HEK293 (cell line): ENCODE measurements at regions not wholly inside any gene's neighbourhood (a gene's known extent, or its start where the extent isn't known, plus 50 kb on each side); places are given as distances from the start of the nearest gene placed in this dataset.

Source experiments
- CTCF ChIA-PET: fragments of 350-600 bp; formaldehyde crosslinking; extraction: SDS; loops from one replicate; lab custom pipeline; 2021; ENCODE audit warnings: antibody characterized with exemption; lab: Yijun Ruan, JAX
- POLR2A ChIA-PET: fragments of 300-600 bp; formaldehyde crosslinking; extraction: SDS; loops from one replicate; lab custom pipeline; 2020; ENCODE audit warnings: antibody characterized with exemption, inconsistent platforms; lab: Yijun Ruan, JAX
- H3K27ac ChIP-seq: fragments of 200-500 bp; sonication (Bioruptor generic); 2 replicates; pipeline ENCODE4 v1.5.1; 2014; ENCODE audit warnings: low read depth, low read length, control low read depth, inconsistent platforms; ENCODE audit errors: extremely low read depth
- H3K36me3 ChIP-seq, 2 experiments: fragments of 200-500 bp in 1 of 2; sonication (Bioruptor generic) in 1 of 2; 1 replicate in 1 of 2; 2 replicates in 1 of 2; pipeline ENCODE4 v1.5.1; 2014 to 2017; ENCODE audit warnings: inconsistent platforms in 2 of 2, low read length in 2 of 2; ENCODE audit not compliant: control insufficient read depth in 2 of 2, insufficient read depth in 1 of 2
- H3K4me1 ChIP-seq: fragments of 200-500 bp; sonication (Bioruptor generic); 2 replicates; pipeline ENCODE4 v1.5.1; 2014; ENCODE audit warnings: mild to moderate bottlenecking, low read length, inconsistent platforms; ENCODE audit not compliant: control insufficient read depth, insufficient read depth
- H3K4me3 ChIP-seq: 2 replicates; pipeline ENCODE4 v1.5.1; 2011; ENCODE audit warnings: low read depth, mild to moderate bottlenecking, control low read depth, low read length, moderate library complexity
- H3K9me3 ChIP-seq: fragments of 200-500 bp; sonication (Bioruptor generic); 2 replicates; pipeline ENCODE4 v1.5.1; 2014; ENCODE audit warnings: low read depth, low read length, inconsistent platforms; ENCODE audit not compliant: control insufficient read depth, insufficient read depth
- GLI2 ChIP-seq: fragments of 450-650 bp; formaldehyde crosslinking; IDR thresholded peaks from 2 replicates; pipeline ENCODE4; 2017; ENCODE audit warnings: missing biosample characterization, missing genetic modification characterization, low read depth, borderline replicate concordance
- IKZF3 ChIP-seq: fragments of 450-650 bp; IDR thresholded peaks from 2 replicates; pipeline ENCODE4 v1.5.0; 2018; ENCODE audit warnings: missing biosample characterization, mild to moderate bottlenecking, missing genetic modification characterization, moderate library complexity
- KLF1 ChIP-seq: fragments of 450-650 bp; formaldehyde crosslinking; IDR thresholded peaks from 2 replicates; pipeline ENCODE4 v1.5.1; 2016; ENCODE audit warnings: missing biosample characterization, missing genetic modification characterization
- WT1 ChIP-seq: fragments of 450-650 bp; formaldehyde crosslinking; IDR thresholded peaks from 2 replicates; pipeline ENCODE4 v1.5.1; 2016; ENCODE audit warnings: missing biosample characterization, missing genetic modification characterization
- ZFP41 ChIP-seq: fragments of 450-650 bp; formaldehyde crosslinking; IDR thresholded peaks from 2 replicates; pipeline ENCODE4 v1.5.1; 2016; ENCODE audit warnings: missing biosample characterization, missing genetic modification characterization, borderline replicate concordance
- ZFP69B ChIP-seq: fragments of 450-650 bp; formaldehyde crosslinking; IDR thresholded peaks from 2 replicates; pipeline ENCODE4 v1.5.1; 2016; ENCODE audit warnings: missing biosample characterization, missing genetic modification characterization
- ZNF10 ChIP-seq: fragments of 450-650 bp; formaldehyde crosslinking; IDR thresholded peaks from 2 replicates; pipeline ENCODE4 v1.5.1; 2017; ENCODE audit warnings: missing biosample characterization, missing genetic modification characterization
- ZNF112 ChIP-seq: fragments of 450-650 bp; formaldehyde crosslinking; IDR thresholded peaks from 2 replicates; pipeline ENCODE4 v1.5.0; 2017; ENCODE audit warnings: missing biosample characterization, missing genetic modification characterization
- ZNF132 ChIP-seq: fragments of 450-650 bp; formaldehyde crosslinking; IDR thresholded peaks from 2 replicates; pipeline ENCODE4 v1.5.1; 2017; ENCODE audit warnings: missing biosample characterization, missing genetic modification characterization, borderline replicate concordance
- ZNF138 ChIP-seq: fragments of 450-650 bp; formaldehyde crosslinking; IDR thresholded peaks from 2 replicates; pipeline ENCODE4 v1.5.1; 2016; ENCODE audit warnings: missing biosample characterization, missing genetic modification characterization, borderline replicate concordance
- ZNF169 ChIP-seq: fragments of 450-650 bp; formaldehyde crosslinking; IDR thresholded peaks from 2 replicates; pipeline ENCODE4 v1.5.1; 2016; ENCODE audit warnings: missing biosample characterization, missing genetic modification characterization
- ZNF175 ChIP-seq: fragments of 450-650 bp; formaldehyde crosslinking; IDR thresholded peaks from 2 replicates; pipeline ENCODE4 v1.5.1; 2016; ENCODE audit warnings: missing biosample characterization, missing genetic modification characterization
- ZNF19 ChIP-seq: fragments of 450-650 bp; formaldehyde crosslinking; IDR thresholded peaks from 2 replicates; pipeline ENCODE4; 2016; ENCODE audit warnings: missing biosample characterization, missing genetic modification characterization, low read depth
- ZNF394 ChIP-seq: fragments of 450-650 bp; formaldehyde crosslinking; IDR thresholded peaks from 2 replicates; pipeline ENCODE4 v1.5.1; 2016; ENCODE audit warnings: missing biosample characterization, missing genetic modification characterization, mild to moderate bottlenecking, moderate library complexity, borderline replicate concordance
- ZNF433 ChIP-seq: fragments of 450-650 bp; formaldehyde crosslinking; IDR thresholded peaks from 2 replicates; pipeline ENCODE4 v1.5.1; 2016; ENCODE audit warnings: missing biosample characterization, missing genetic modification characterization, low read depth
- ZNF501 ChIP-seq: fragments of 450-650 bp; formaldehyde crosslinking; IDR thresholded peaks from 2 replicates; pipeline ENCODE4 v1.5.1; 2016; ENCODE audit warnings: missing biosample characterization, missing genetic modification characterization
- ZNF530 ChIP-seq: fragments of 450-650 bp; formaldehyde crosslinking; IDR thresholded peaks from 2 replicates; pipeline ENCODE4 v1.5.1; 2016; ENCODE audit warnings: low read depth, missing biosample characterization, missing genetic modification characterization
- ZNF560 ChIP-seq: fragments of 450-650 bp; formaldehyde crosslinking; IDR thresholded peaks from 2 replicates; pipeline ENCODE4 v1.5.1; 2017; ENCODE audit warnings: missing biosample characterization, missing genetic modification characterization, borderline replicate concordance
- ZNF596 ChIP-seq: fragments of 450-650 bp; IDR thresholded peaks from 2 replicates; pipeline ENCODE4 v1.5.0; 2018; ENCODE audit warnings: missing biosample characterization, mild to moderate bottlenecking, missing genetic modification characterization, moderate library complexity
- ZNF776 ChIP-seq: fragments of 450-650 bp; formaldehyde crosslinking; IDR thresholded peaks from 2 replicates; pipeline ENCODE4 v1.5.0; 2017; ENCODE audit warnings: missing biosample characterization, missing genetic modification characterization, borderline replicate concordance
- ZNF785 ChIP-seq: fragments of 450-650 bp; formaldehyde crosslinking; IDR thresholded peaks from 2 replicates; pipeline ENCODE4 v1.5.1; 2016; ENCODE audit warnings: missing biosample characterization, missing genetic modification characterization
- ZNF792 ChIP-seq: fragments of 450-650 bp; formaldehyde crosslinking; IDR thresholded peaks from 2 replicates; pipeline ENCODE4 v1.5.1; 2016; ENCODE audit warnings: missing biosample characterization, missing genetic modification characterization
- ZNF837 ChIP-seq: fragments of 450-650 bp; formaldehyde crosslinking; IDR thresholded peaks from 2 replicates; pipeline ENCODE4 v1.5.1; 2016; ENCODE audit warnings: missing biosample characterization, missing genetic modification characterization
- TF ChIP-seq, protein P1 (sequence below): fragments of 450-650 bp; formaldehyde crosslinking; IDR thresholded peaks from 2 replicates; pipeline ENCODE4 v1.5.1; 2016; ENCODE audit warnings: missing biosample characterization, missing genetic modification characterization
- TF ChIP-seq, protein P2 (sequence below): fragments of 450-650 bp; formaldehyde crosslinking; IDR thresholded peaks from 2 replicates; pipeline ENCODE4 v1.5.1; 2016; ENCODE audit warnings: missing biosample characterization, missing genetic modification characterization
- TF ChIP-seq, protein P3 (sequence below): fragments of 450-650 bp; formaldehyde crosslinking; IDR thresholded peaks from 2 replicates; pipeline ENCODE4 v1.5.1; 2017; ENCODE audit warnings: missing biosample characterization, mild to moderate bottlenecking, missing genetic modification characterization, moderate library complexity
- TF ChIP-seq, protein P4 (sequence below): fragments of 450-650 bp; formaldehyde crosslinking; IDR thresholded peaks from 2 replicates; pipeline ENCODE4 v1.5.1; 2016; ENCODE audit warnings: missing biosample characterization, missing genetic modification characterization
- TF ChIP-seq, protein P5 (sequence below): fragments of 450-650 bp; IDR thresholded peaks from 2 replicates; pipeline ENCODE4 v1.5.1; 2018; ENCODE audit warnings: missing biosample characterization, mild to moderate bottlenecking, missing genetic modification characterization
- TF ChIP-seq, protein P6 (sequence below): fragments of 450-650 bp; formaldehyde crosslinking; IDR thresholded peaks from 2 replicates; pipeline ENCODE4 v1.5.1; 2016; ENCODE audit warnings: missing biosample characterization, missing genetic modification characterization

DNA sequence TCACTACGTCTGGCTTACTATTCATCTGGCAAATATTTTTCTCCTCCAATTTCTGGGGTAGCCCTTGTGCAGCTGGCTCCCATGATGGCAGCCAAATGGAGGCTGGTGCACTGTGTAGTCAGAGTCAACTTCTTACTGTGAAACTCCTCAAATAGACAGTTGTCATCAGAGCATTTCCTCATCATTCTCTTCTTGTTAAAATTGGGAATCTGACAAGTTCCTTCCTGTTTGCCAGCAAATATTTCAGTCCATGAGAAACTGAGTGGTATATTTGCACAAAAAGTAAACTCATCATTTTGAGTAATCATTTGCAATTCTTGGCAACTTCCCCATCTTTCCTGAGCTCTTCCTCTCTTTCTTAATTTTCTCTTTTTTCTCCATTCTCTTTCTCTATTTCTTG is 394.9 kb upstream of the RGS17 start (continued):
- TF ChIP-seq, protein P1, sequence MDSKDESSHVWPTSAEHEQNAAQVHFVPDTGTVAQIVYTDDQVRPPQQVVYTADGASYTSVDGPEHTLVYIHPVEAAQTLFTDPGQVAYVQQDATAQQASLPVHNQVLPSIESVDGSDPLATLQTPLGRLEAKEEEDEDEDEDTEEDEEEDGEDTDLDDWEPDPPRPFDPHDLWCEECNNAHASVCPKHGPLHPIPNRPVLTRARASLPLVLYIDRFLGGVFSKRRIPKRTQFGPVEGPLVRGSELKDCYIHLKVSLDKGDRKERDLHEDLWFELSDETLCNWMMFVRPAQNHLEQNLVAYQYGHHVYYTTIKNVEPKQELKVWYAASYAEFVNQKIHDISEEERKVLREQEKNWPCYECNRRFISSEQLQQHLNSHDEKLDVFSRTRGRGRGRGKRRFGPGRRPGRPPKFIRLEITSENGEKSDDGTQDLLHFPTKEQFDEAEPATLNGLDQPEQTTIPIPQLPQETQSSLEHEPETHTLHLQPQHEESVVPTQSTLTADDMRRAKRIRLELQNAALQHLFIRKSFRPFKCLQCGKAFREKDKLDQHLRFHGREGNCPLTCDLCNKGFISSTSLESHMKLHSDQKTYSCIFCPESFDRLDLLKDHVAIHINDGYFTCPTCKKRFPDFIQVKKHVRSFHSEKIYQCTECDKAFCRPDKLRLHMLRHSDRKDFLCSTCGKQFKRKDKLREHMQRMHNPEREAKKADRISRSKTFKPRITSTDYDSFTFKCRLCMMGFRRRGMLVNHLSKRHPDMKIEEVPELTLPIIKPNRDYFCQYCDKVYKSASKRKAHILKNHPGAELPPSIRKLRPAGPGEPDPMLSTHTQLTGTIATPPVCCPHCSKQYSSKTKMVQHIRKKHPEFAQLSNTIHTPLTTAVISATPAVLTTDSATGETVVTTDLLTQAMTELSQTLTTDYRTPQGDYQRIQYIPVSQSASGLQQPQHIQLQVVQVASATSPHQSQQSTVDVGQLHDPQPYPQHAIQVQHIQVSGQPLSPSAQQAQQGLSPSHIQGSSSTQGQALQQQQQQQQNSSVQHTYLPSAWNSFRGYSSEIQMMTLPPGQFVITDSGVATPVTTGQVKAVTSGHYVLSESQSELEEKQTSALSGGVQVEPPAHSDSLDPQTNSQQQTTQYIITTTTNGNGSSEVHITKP (tag by site-specific recombination), result no peak
- TF ChIP-seq ZNF792 (tag by site-specific recombination), result no peak
- TF ChIP-seq ZNF175 (tag by site-specific recombination), result no peak
- no peak for TF ChIP-seq WT1 (tag by site-specific recombination)
- TF ChIP-seq, protein P2, sequence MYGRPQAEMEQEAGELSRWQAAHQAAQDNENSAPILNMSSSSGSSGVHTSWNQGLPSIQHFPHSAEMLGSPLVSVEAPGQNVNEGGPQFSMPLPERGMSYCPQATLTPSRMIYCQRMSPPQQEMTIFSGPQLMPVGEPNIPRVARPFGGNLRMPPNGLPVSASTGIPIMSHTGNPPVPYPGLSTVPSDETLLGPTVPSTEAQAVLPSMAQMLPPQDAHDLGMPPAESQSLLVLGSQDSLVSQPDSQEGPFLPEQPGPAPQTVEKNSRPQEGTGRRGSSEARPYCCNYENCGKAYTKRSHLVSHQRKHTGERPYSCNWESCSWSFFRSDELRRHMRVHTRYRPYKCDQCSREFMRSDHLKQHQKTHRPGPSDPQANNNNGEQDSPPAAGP, result no peak
- no peak for TF ChIP-seq ZNF501 (tag by site-specific recombination)
- TF ChIP-seq, protein P3, sequence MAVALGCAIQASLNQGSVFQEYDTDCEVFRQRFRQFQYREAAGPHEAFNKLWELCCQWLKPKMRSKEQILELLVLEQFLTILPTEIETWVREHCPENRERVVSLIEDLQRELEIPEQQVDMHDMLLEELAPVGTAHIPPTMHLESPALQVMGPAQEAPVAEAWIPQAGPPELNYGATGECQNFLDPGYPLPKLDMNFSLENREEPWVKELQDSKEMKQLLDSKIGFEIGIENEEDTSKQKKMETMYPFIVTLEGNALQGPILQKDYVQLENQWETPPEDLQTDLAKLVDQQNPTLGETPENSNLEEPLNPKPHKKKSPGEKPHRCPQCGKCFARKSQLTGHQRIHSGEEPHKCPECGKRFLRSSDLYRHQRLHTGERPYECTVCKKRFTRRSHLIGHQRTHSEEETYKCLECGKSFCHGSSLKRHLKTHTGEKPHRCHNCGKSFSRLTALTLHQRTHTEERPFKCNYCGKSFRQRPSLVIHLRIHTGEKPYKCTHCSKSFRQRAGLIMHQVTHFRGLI (tag by site-specific recombination), result no peak
- TF ChIP-seq ZNF10 (tag by site-specific recombination), result no peak
- TF ChIP-seq ZNF433 (tag by site-specific recombination), result no peak
- no peak for TF ChIP-seq ZNF530
- no peak for TF ChIP-seq ZNF596 (tag by site-specific recombination)
- TF ChIP-seq, all 188 proteins: peak for 0

DNA sequence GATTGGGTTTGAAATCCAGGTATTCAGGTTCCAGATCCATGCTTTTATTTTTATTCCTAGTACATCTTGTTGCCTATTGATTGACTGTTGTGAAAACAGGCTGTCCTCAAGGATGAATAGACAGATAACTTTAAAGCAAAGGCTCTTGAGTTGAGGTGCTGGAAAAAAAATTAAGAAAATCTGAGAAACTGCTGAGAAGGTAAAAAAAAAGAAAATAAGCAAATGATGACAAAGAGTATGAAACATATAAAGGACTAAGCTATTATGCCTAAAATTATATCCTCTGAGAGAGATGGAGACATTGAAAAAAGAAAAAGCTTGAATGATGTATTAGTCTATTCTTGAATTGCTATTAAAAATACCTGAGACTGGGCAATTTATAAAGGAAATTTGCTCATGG is 392.3 kb upstream of the RGS17 start:
- no peaks in the 10 kb centered on the region for H3K9me3 ChIP-seq
- no peak overlapping the region for H3K27ac ChIP-seq
- H3K4me3 ChIP-seq, result no peak overlapping the region
- H3K4me1 ChIP-seq, result no peaks in the 10 kb centered on the region
- no peaks in the 10 kb centered on the region for H3K36me3 ChIP-seq
- CTCF ChIA-PET, result no interaction called here
- TF ChIP-seq ZNF138 (tag by site-specific recombination) (no peak), ZFP69B (tag by site-specific recombination) (no peak), ZNF169 (tag by site-specific recombination) (no peak), ZNF112 (tag by site-specific recombination) (no peak), ZNF776 (no peak), ZNF394 (tag by site-specific recombination) (no peak), IKZF3 (tag by site-specific recombination) (no peak), KLF1 (tag by site-specific recombination) (no peak), ZNF785 (tag by site-specific recombination) (no peak), GLI2 (no peak), ZFP41 (no peak), ZNF560 (tag by site-specific recombination) (no peak), ZNF132 (tag by site-specific recombination) (no peak), ZNF837 (tag by site-specific recombination) (no peak), ZNF19 (no peak)
- TF ChIP-seq, protein P4, sequence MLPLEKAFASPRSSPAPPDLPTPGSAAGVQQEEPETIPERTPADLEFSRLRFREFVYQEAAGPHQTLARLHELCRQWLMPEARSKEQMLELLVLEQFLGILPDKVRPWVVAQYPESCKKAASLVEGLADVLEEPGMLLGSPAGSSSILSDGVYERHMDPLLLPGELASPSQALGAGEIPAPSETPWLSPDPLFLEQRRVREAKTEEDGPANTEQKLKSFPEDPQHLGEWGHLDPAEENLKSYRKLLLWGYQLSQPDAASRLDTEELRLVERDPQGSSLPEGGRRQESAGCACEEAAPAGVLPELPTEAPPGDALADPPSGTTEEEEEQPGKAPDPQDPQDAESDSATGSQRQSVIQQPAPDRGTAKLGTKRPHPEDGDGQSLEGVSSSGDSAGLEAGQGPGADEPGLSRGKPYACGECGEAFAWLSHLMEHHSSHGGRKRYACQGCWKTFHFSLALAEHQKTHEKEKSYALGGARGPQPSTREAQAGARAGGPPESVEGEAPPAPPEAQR (tag by site-specific recombination), result no peak
- TF ChIP-seq, protein P5, sequence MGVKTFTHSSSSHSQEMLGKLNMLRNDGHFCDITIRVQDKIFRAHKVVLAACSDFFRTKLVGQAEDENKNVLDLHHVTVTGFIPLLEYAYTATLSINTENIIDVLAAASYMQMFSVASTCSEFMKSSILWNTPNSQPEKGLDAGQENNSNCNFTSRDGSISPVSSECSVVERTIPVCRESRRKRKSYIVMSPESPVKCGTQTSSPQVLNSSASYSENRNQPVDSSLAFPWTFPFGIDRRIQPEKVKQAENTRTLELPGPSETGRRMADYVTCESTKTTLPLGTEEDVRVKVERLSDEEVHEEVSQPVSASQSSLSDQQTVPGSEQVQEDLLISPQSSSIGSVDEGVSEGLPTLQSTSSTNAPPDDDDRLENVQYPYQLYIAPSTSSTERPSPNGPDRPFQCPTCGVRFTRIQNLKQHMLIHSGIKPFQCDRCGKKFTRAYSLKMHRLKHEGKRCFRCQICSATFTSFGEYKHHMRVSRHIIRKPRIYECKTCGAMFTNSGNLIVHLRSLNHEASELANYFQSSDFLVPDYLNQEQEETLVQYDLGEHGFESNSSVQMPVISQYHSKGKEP (tag by site-specific recombination), result no peak
- TF ChIP-seq, protein P6, sequence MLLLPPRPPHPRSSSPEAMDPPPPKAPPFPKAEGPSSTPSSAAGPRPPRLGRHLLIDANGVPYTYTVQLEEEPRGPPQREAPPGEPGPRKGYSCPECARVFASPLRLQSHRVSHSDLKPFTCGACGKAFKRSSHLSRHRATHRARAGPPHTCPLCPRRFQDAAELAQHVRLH (tag by site-specific recombination), result no peak
- POLR2A ChIA-PET, result no interaction called here
